HG02884 (cell line): ENCODE measurements at regions not wholly inside any gene's neighbourhood (a gene's known extent, or its start where the extent isn't known, plus 50 kb on each side); places are given as distances from the start of the nearest gene placed in this dataset.

Source experiments
- ATAC-seq: cut with Tn5 transposase; IDR thresholded peaks from one replicate; pipeline ENCODE4 v1.9.1; 2021; ENCODE audit warnings: mild to moderate bottlenecking, moderate library complexity; ENCODE audit not compliant: unreplicated experiment

DNA sequence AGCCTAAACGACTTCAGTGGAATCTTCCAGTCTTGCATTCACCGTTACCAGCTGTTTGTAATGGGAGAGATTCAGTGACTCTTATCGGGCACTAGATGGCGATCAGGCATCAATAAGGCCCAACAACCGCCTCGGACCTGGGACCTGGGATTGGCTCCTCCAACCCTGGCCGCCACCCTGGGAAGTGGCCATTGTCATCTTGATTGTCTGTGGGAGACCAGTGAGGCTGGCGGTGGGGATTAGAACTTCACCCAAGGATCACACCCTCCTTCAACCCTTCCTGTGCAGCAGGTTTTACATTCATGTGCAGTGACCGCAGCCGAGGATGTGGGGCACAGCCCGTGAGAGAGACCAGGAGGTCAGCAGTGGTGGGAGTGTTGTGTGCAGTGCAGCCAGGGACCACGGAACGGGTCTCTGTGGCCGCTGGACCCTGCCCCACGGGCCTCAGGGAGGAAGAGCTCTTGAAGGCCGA lies 85.3 kb downstream of the SPP2 start:
- no peak for ATAC-seq

DNA sequence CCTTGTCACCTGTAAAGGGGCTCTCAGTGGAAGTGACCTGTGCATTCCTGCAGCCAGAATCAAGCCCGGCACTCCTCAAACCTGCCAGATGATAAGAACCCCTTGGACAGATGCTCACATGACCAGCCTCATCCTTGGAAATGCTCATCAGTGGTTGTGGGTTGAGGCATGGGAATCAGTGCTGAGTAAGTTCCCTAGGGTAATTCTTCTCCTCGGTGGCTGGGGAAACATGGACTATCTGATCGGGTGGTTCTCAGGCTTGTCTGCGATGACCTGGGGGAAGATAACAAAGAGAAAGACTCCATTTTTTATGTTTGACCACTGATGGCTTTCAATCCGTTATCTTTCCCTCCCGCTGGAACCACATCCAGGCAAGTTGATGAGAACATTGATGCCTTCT lies 84.0 kb downstream of the SPP2 start:
- no peak for ATAC-seq

DNA sequence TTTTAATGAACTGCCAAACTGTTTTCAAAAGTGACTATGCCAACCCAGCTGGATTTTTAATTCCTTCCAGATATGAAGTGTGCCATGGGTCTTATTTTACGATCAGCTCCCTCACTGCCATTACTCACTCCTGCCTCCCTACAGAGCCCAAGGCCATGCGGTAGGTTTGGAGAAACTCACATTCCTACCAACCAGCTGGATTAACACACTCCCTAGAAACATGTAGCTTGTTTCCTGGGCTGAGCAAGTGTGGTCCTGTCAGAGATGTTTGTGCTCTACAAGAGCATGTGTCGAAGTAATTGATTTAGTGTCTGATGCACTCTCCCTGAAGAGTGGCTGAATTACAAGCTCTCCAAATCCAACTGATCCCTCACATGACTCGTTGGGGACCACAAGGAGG lies 82.5 kb downstream of the SPP2 start:
- ATAC-seq: no peak

DNA sequence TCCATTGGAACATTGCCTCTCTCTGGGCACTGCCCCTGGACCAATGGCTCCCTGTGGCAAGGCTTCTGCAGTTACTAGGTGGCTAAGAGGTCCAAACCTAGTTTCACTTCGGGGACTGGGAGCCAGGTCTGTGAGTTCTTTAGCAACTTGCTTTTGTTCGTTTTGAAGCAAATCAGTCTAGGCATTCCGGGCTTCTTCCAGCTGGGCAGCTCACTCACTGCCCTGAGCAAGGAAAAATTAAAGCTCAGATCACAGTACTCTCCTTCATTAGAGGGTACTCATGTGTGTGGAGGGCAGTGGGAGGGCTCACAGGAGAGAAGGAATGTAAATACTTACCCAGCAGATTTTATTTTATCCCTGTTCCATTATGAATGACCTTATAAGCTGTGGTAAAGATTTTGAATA lies 80.3 kb downstream of the SPP2 start:
- ATAC-seq: no peak

DNA sequence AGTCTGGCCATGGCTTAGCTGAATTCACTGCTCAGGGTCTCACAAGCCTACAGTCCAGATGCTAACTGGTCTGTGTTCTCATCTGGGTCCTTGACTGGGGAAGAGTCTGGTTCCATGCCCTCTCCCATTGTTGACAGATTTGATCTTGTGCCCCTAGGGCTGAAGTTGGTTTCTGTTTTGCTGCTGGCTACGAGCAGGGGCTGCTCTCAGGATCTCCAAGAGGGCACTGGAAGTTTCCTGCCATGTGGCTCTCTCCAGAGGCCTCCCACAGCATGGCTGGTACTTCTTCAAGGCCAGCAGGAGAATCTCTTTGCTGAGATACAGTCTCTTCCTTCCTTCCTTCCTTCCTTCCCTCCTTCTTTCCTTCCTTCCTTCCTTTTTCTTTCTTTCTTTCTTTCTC lies 78.1 kb downstream of the SPP2 start:
- ATAC-seq: no peak
